Left ventricle myocardium superior (tissue), 1 donor: ENCODE measurements at regions not wholly inside any gene's neighbourhood (a gene's known extent, or its start where the extent isn't known, plus 50 kb on each side); places are given as distances from the start of the nearest gene placed in this dataset.
"Not testable (repeated sequence)": the region's sequence is repeated elsewhere in the genome, so short reads cannot be mapped to it uniquely, and the experiment has no call there.

Source experiments
- ATAC-seq: fragments of 200-7000 bp; cut with Tn5 transposase; one replicate; pipeline ENCODE4 v1.9.1; 2020; ENCODE audit warnings: mild to moderate bottlenecking, moderate library complexity
- DNase-seq: peaks from one replicate; pipeline ENCODE4 v3.0.0-alpha.2; 2020
- intact Hi-C: fragments of 100-400 bp; cut with micrococcal nuclease; formaldehyde crosslinking; loops from one replicate; pipeline ENCODE4 v1.11.0; 2022
- donor health status: DM: no; HTN: yes; CAD: no; lungs with severe emphysema.

- ATAC-seq (no peak), DNase-seq (no peak)
- intact Hi-C loops: no loop called here
These were observed 197.5 kb downstream of the CCNG2 start for GRCh38 chr4:77354550-77354949.

GRCh38 chr4:77355731-77356130, 198.7 kb downstream of the CCNG2 start:
- intact Hi-C loops: loop anchor here (5.0 kb wide), 1 partner anchor 113 kb away; no protein-coding TSS in a partner anchor
- no peak for ATAC-seq
- no peak for DNase-seq

- ATAC-seq (peak; percentile 63), DNase-seq (no peak)
- intact Hi-C loops: loop anchor here (5.0 kb wide), 1 partner anchor 116 kb away; no protein-coding TSS in a partner anchor
These were observed 201.4 kb downstream of the CCNG2 start for GRCh38 chr4:77358315-77358928.

DNA sequence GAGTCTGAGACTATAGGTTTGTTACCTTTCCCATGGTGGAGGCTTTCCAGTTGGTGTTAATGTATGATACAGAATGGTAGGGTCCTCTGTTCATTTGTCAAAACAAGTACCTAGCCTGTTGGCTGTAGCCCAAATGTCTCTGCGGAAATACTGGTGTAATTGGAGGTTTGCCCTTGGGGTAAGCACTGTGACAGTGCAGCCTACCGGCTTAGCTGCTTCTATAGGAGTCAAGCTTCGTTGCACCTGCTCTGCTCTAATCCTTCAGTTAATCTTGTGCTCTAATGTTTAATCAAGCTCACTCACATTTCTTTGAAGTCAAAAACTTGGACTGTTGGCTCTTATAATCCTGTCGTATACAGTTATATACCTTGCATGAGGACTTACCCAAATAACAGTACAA, 203.4 kb downstream of the CCNG2 start:
- ATAC-seq (no peak), DNase-seq (no peak)
- intact Hi-C loops: no loop called here

- DNase-seq, intact Hi-C loops: not testable (repeated sequence)
- ATAC-seq: peak; percentile 35
These were observed 209.9 kb downstream of the CCNG2 start for GRCh38 chr4:77366876-77367275.

DNA sequence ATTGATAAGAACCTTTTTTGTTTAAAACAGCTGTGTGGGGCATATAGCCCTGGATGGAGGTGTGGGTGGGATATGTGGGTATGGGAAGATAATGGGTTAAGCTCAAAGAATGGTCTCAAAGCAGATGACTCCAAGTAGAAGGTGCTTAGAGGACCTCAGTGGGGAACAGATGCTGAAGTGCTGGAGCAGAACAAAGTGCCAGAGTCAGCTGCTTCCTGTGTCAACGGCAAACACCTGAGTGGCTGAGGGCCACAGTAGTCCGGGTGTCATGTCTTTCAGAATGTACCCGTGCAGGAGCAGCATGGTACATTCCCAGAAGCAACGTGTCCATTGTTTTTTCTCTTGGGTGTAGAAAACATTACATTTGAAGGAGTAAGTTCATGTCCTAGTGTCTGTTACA, 210.6 kb downstream of the CCNG2 start:
- ATAC-seq (no peak), DNase-seq (no peak)
- intact Hi-C loops: no loop called here

DNA sequence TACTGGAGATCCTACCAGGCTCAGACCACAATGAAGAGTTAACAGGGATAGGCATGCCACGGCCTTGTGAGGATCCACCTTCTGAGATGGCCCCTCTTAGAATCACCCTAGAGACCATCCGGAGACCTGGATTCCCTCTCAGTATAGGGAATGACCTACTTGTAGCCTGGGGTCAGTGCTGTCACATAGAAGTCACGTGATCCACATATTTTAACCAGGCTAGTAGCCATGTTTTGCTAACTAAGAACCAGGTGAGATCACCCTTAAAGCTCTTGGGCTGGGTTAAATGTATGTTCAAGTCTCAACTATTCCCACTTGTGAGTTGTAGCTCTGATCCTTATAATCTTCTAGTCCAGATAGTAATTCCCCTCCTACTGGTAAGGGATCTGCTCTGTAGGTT, 215.4 kb downstream of the CCNG2 start:
- intact Hi-C loops: no loop called here
- no peak for ATAC-seq
- no peak for DNase-seq

DNA sequence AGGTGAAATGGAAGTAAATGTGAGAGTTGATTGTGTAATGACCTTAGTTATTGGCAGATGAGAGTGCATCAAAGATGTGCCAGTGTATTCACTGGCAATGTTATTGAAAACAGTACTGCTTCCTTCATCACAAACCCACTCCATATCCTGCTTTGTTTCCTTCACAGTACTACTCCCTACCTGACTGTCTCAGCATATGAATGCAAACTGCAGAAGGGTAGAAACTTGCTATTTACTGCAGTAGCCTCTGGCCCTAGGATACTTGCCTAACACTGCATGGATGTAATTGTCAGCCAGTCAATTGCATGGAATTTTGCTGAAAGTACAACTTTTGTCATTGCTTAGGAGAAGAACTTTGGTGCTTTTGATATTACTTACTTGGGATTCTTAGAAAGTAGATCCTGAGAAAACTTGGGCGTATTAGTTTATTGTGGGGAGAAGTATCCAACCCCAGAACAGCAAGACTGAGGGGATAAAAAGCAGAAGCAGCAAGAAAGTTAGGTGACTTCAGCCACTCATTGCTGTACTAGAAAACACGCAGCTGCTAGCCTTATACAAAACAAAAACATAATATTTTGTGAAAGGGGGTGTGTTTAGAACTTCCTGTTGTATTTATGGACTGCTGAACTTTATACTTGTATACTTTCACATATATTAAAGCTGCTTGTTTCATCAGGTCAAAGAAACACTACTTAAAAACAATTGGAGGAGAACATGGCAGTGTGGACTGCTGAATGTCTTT, 219.0 kb downstream of the CCNG2 start:
- intact Hi-C loops: no loop called here
- no peak for DNase-seq

GRCh38 chr4:77376788-77377460, 219.9 kb downstream of the CCNG2 start:
- intact Hi-C loops: no loop called here
- no peak for ATAC-seq
- no peak for DNase-seq

More for the DNA sequence above, 219.0 kb downstream of the CCNG2 start:
- no peak for ATAC-seq

DNA sequence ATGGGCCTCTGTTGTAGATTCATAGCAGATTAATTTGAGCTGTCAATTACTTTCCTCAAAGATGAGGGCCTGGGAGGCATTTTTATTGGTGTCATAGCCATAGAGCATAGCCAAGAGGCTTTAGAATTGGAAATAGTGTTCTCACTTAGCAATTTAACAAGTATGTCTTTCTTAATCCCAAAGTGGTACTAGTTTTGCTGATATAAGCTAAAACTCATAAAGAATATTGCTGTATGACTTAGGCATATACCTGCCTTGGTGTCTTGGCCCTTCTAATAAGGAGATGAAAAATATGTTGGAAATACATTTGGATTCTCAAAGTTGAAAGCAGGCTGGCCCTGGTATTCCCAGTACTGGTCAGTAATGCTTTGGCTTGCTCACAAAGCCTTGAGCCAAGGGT, 221.5 kb upstream of the CXCL13 start:
- no peak for ATAC-seq
- intact Hi-C loops: no loop called here
- DNase-seq: no peak

DNA sequence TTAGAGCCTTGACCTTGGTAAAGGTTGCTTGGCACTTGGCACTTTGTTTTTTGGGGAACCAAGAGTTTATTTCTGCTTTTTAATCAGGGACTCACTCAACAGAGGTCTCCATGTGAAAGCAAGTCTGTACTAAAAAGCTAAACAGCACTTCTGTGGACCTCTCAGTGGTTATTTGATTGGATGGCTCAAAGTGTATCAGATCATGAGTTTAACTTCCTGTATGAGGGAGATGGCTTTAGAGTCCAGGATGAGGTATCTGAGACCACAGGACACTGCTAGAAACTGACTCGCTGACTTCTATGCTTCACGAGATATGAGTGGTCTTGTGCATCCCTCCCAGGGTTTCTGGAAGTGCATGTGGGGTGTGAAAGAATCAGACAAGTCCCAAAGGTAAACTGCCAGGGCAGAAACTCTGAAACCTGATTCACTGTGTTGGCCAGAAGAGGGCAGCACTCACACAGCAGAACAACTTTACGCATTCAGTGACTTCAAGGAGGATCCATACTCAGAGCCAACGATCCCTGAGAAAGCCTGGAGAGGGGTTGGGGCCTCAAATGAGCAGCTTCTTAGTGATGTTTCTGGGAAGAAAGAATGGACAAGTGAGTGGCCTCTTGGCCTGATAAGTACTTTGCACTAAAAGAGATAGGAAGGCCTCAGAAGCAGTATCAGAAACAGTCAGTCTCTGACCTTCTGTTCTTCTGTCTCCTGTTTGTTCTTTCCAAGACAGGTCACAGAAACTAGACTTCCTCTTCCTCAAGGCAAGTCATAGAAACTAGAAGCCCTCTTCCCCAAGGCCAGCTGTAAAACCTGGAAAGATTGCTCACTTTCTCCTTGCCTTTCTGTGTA, 220.3 kb upstream of the CXCL13 start:
- DNase-seq (peak; percentile 39), ATAC-seq (peak; percentile 76)
- intact Hi-C loops: loop anchor here (5.0 kb wide), 1 partner anchor 217 kb away; no protein-coding TSS in a partner anchor

GRCh38 chr4:77393996-77394395, 211.6 kb upstream of the CXCL13 start:
- ATAC-seq (no peak), DNase-seq (no peak)
- intact Hi-C loops: no loop called here

DNA sequence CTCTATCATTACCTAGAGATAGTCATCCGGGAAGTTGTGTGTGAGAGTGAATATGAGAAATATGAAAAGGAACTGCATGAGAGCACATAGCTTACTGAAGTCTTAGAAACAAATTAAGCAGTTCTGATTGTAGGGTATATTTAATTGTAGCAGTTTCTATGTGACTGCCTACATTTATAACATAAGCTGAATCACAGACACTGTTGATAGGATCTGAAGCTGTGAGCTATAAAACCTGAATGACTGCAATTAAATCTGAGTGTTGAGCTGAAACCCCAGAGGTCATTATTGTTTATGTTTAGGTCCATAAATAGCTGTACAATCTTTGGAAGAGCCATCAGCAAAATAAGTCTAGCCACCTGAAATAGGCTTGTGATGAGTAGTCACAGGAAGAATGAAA, 210.1 kb upstream of the CXCL13 start:
- no peak for DNase-seq
- intact Hi-C loops: no loop called here
- no peak for ATAC-seq

DNA sequence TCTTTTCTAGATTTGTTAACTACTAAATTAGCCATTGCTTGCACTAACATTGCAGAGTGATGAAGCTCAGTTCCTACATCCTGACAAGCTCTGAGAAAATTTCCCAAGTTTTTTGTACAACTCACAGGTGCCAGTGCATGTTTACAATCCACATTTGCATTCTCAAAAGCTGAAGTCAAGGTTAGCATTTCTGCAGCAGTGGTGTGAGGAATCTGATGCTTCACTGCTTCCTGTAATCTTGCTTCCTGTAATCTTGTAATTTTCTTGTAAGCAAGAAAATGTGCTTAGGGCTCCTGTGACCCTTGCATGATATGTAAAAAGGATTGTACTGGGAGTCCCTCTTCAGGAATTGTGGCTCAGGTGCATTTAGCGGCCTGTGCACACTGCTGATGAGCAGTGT, 207.4 kb upstream of the CXCL13 start:
- ATAC-seq (no peak), DNase-seq (no peak)
- intact Hi-C loops: no loop called here

DNA sequence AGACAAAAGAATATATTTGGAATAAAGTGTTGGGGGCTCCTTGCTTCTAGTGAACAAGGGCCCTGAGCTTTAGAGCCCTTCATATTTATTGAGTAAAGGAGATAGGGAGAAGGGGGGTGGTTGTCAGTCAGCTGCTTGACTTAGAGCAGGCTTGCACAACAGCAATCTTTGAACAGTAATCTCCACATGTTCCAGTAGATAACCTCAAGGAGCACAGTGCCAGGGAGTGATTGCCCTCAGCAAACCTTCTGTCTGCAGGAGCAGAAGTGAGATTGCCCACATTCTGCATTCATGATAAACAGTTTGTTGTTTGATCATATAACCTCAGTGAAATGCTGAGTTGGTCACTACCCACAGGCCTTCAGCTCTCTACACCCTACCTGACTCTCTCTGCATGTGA, 205.8 kb upstream of the CXCL13 start:
- intact Hi-C loops: no loop called here
- DNase-seq (no peak), ATAC-seq (no peak)

DNA sequence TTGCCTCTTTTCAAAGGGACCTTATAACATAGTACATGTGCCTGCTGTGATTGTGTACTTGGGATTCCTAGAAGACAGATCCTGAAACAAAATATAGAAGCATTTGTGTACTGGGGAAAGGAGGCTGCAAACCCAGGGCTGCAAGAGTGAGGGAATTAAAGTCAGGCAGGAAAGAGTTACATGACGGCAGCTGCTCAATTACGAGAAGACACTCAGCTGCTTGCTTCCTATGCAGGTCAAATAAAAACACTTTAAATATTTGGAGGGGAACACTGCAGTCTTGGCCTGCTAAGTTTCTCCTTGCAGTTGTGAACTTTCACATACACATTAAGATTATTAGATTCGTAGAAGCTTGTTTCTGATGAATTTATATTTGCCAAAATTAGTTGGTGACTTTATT, 191.9 kb upstream of the CXCL13 start:
- intact Hi-C loops: no loop called here
- ATAC-seq: no peak
- DNase-seq: no peak

DNA sequence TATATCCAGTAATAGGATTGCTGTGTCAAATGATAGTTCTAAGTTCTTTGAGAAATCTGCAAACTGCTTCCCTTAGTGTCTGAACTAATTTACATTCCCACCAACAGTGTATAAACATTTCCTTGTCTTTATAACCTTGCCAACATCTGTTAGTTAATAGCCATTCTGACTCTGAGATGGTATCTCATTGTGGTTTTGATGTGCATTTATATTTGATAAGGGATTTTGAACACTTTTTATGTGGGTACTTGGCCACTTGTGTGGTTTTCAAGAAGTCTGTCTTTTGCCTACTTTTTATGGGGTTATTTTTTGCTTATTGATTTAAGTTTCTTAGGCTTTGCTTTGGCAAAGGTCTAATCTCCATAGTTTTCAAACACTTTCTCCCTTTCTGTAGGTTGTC, 189.9 kb upstream of the CXCL13 start:
- DNase-seq (no peak), ATAC-seq (no peak)
- intact Hi-C loops: no loop called here

GRCh38 chr4:77418333-77418732, 187.3 kb upstream of the CXCL13 start:
- no peak for DNase-seq
- intact Hi-C loops: no loop called here
- no peak for ATAC-seq

GRCh38 chr4:77430847-77431246, 174.8 kb upstream of the CXCL13 start:
- DNase-seq (no peak), ATAC-seq (no peak)
- intact Hi-C loops: no loop called here

DNA sequence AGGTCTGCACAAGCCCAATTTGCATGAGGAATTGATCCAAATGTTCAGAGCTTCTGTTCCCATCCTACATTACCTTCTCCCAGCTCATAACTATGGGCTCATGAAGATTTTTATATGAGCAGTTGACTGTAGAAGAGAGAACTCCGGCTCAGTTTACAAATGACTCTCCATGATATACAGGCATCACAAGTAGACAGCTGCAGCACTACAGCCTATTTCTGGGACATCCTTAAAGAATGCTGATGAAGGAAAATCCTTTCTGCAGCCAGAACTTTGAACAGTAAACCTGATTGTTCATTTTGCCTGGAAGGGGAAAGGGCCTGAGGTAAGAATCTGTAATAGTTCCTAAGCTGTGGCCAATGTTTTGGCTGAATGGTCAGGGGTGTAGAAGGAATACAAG, 174.1 kb upstream of the CXCL13 start:
- DNase-seq (no peak), ATAC-seq (no peak)
- intact Hi-C loops: no loop called here
